Esophagus (tissue), 2 donors: ENCODE measurements at regions not wholly inside any gene's neighbourhood (a gene's known extent, or its start where the extent isn't known, plus 50 kb on each side); places are given as distances from the start of the nearest gene placed in this dataset.
"Not testable (repeated sequence)": the region's sequence is repeated elsewhere in the genome, so short reads cannot be mapped to it uniquely, and the experiment has no call there.

Source experiments
- H3K27ac ChIP-seq, 2 donors: one replicate each; pipeline ENCODE4 v1.5.1; 2013; ENCODE audit warnings: low read depth in 2 of 2, mild to moderate bottlenecking in 2 of 2, inconsistent platforms in 1 of 2, low read length in 1 of 2, moderate library complexity in 1 of 2
- H3K27me3 ChIP-seq, 2 donors: one replicate each; pipeline ENCODE4 v1.6.1; 2013; ENCODE audit warnings: low read length in 2 of 2, control low read depth in 1 of 2, mild to moderate bottlenecking in 1 of 2; ENCODE audit not compliant: insufficient read depth in 2 of 2, control insufficient read depth in 1 of 2
- H3K36me3 ChIP-seq, 2 donors: one replicate each; pipeline ENCODE4 v1.6.1; 2013; ENCODE audit warnings: low read length in 1 of 2; ENCODE audit not compliant: control insufficient read depth in 2 of 2, insufficient read depth in 2 of 2
- H3K4me1 ChIP-seq, 2 donors: one replicate each; pipeline ENCODE4 v1.6.1; 2013; ENCODE audit warnings: low read length in 1 of 2; ENCODE audit not compliant: control insufficient read depth in 2 of 2, insufficient read depth in 2 of 2
- H3K4me3 ChIP-seq, 2 donors: one replicate each; pipeline ENCODE4 v1.5.1; 2013; ENCODE audit warnings: low read length in 2 of 2, mild to moderate bottlenecking in 2 of 2, low read depth in 1 of 2, moderate library complexity in 1 of 2
- H3K9me3 ChIP-seq, 2 donors: one replicate each; pipeline ENCODE4 v1.6.1; 2013; ENCODE audit warnings: mild to moderate bottlenecking in 2 of 2, low read depth in 1 of 2, low read length in 1 of 2, moderate library complexity in 1 of 2; ENCODE audit not compliant: control insufficient read depth in 2 of 2, insufficient read depth in 1 of 2
- WGBS, 2 donors: extraction: QIAGEN DNeasy Blood & Tissue Kit; methylation state at CpG; one replicate each; pipeline ENCODE4 v1.1.7; 2013; 5-methylcytosine and 5-hydroxymethylcytosine counted together
- donor health status: healthy with polysubstance abuse.
- donor health status: Bipolar disorder and iron deficiency.

GRCh38 chr3:178198329-178198728 lies 337.9 kb upstream of the KCNMB2 start:
- Histone ChIP-seq H3K4me1 (no peaks in the 10 kb centered on the region), H3K4me3 (no peak overlapping the region), H3K9me3 (no peaks in the 10 kb centered on the region), H3K36me3 (no peaks in the 10 kb centered on the region), H3K27me3 (no peaks in the 10 kb centered on the region), H3K27ac (no peak overlapping the region)
- WGBS, 2 donors, result 33 to 77% methylated on average over 1 of the region's 1 CpG

DNA sequence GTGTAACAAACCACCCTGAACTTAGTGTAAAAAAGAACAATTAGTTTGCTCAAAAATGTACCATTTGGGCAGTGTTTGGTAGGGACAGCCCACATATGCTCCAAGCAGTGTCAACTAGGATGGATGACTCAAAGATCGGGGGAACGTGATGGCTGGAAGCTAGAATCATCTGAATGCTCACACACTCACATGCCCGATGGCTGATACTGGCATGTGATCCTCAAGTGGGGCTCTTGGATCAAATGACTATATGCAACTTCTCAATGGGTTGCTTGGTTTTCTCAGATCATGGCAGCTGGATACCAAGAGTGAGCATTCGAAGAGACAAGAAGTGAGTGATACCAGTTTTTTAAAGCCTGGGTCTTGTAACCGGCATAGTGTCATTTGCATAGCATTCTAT lies 335.9 kb upstream of the KCNMB2 start:
- Histone ChIP-seq H3K36me3 (no peaks in the 10 kb centered on the region), H3K4me3 (no peak overlapping the region), H3K4me1 (no peaks in the 10 kb centered on the region), H3K27me3 (no peaks in the 10 kb centered on the region), H3K9me3 (no peaks in the 10 kb centered on the region), H3K27ac (no peak overlapping the region)
- WGBS, 2 donors, result 92 to 98% methylated on average over 5 of the region's 5 CpGs

GRCh38 chr3:178201714-178202113 lies 334.5 kb upstream of the KCNMB2 start:
- H3K27me3 ChIP-seq, result no peaks in the 10 kb centered on the region
- H3K27ac ChIP-seq, result no peak overlapping the region
- H3K4me3 ChIP-seq, result no peak overlapping the region
- H3K4me1 ChIP-seq, result no peaks in the 10 kb centered on the region
- no peaks in the 10 kb centered on the region for H3K36me3 ChIP-seq
- no peaks in the 10 kb centered on the region for H3K9me3 ChIP-seq
- WGBS, 2 donors, result 83 to 87% methylated on average over 1 of the region's 1 CpG

- H3K9me3 ChIP-seq, result no peaks in the 10 kb centered on the region
- no peaks in the 10 kb centered on the region for H3K27me3 ChIP-seq
- H3K36me3 ChIP-seq, result no peaks in the 10 kb centered on the region
- no peak overlapping the region for H3K4me3 ChIP-seq
- 47 to 51% methylated on average over 3 of the region's 3 CpGs for WGBS, 2 donors
- H3K27ac ChIP-seq, result no peak overlapping the region
- H3K4me1 ChIP-seq, result no peaks in the 10 kb centered on the region
These were observed 334.0 kb upstream of the KCNMB2 start for GRCh38 chr3:178202194-178202593.

GRCh38 chr3:178203165-178203564 lies 333.1 kb upstream of the KCNMB2 start:
- Histone ChIP-seq H3K27ac (no peak overlapping the region), H3K4me3 (no peak overlapping the region), H3K36me3 (no peaks in the 10 kb centered on the region), H3K9me3 (no peaks in the 10 kb centered on the region), H3K4me1 (no peaks in the 10 kb centered on the region), H3K27me3 (no peaks in the 10 kb centered on the region)
- 23 to 36% methylated on average over 2 of the region's 2 CpGs for WGBS, 2 donors

GRCh38 chr3:178203650-178204049 lies 332.6 kb upstream of the KCNMB2 start:
- Histone ChIP-seq H3K9me3 (no peaks in the 10 kb centered on the region), H3K27ac (no peak overlapping the region), H3K36me3 (no peaks in the 10 kb centered on the region), H3K27me3 (no peaks in the 10 kb centered on the region), H3K4me1 (no peaks in the 10 kb centered on the region), H3K4me3 (no peak overlapping the region)
- 59 to 65% methylated on average over 2 of the region's 2 CpGs for WGBS, 2 donors

- Histone ChIP-seq H3K36me3 (no peaks in the 10 kb centered on the region), H3K4me1 (no peaks in the 10 kb centered on the region), H3K4me3 (no peak overlapping the region), H3K9me3 (no peaks in the 10 kb centered on the region), H3K27me3 (no peaks in the 10 kb centered on the region), H3K27ac (no peak overlapping the region)
- 47 to 53% methylated on average over 1 of the region's 1 CpG for WGBS, 2 donors
These were observed 330.5 kb upstream of the KCNMB2 start for GRCh38 chr3:178205740-178206139.

DNA sequence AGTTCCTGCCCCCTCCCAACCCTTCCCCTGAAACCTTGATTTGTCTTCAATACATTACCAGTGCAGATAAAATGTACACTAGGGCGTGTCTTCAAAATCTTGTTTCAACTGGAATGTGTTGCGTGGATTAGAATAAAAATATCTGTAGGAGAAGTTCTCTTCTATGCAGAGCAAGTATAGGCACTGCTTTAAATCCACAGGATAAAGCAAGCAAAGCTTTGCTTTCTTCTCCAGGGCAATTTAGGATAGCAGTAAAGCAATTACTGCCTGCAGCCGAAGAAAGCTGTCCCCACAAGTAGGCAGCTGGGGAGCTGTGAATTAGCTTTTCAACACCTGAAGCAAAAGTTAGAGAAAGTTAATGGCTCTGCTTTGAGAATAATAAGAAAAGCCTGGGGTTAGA lies 329.7 kb upstream of the KCNMB2 start:
- WGBS, 2 donors, result 51 to 65% methylated on average over 3 of the region's 3 CpGs
- Histone ChIP-seq H3K36me3 (no peaks in the 10 kb centered on the region), H3K4me3 (no peak overlapping the region), H3K9me3 (no peaks in the 10 kb centered on the region), H3K4me1 (no peaks in the 10 kb centered on the region), H3K27me3 (no peaks in the 10 kb centered on the region), H3K27ac (no peak overlapping the region)

- 66 to 68% methylated on average over 2 of the region's 2 CpGs for WGBS, 2 donors
- not testable (repeated sequence) for H3K9me3 ChIP-seq, H3K27me3 ChIP-seq, H3K27ac ChIP-seq, H3K4me3 ChIP-seq, H3K36me3 ChIP-seq, H3K4me1 ChIP-seq
These were observed 329.1 kb upstream of the KCNMB2 start for GRCh38 chr3:178207161-178207560.

DNA sequence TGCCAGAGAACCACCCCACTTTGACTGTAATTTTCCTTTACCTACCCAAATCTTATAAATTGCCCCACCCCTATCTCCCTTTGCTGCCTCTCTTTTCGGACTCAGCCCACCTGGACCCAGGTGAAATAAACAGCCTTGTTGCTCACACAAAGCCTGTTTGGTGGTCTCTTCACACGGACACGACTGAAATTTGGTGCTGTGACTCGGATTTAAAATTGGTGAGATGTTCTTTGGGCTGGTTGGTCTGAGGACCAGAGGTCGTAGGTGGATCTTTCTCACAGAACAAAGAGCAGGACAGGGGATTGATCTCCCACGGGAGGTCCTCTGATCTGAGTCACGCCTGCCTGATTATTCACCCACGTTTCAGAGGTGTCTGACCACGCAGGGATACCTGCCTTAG lies 328.6 kb upstream of the KCNMB2 start:
- not testable (repeated sequence) for H3K27me3 ChIP-seq, H3K9me3 ChIP-seq
- WGBS, 2 donors, result 81 to 83% methylated on average over 9 of the region's 9 CpGs

More for the DNA sequence above, 328.6 kb upstream of the KCNMB2 start:
- H3K4me3 ChIP-seq, H3K27ac ChIP-seq, H3K4me1 ChIP-seq, H3K36me3 ChIP-seq: not testable (repeated sequence)
